ENCODE measurements at regions not wholly inside any gene's neighbourhood (a gene's known extent, or its start where the extent isn't known, plus 50 kb on each side); places are given as distances from the start of the nearest gene placed in this dataset.
"Not testable (repeated sequence)": the region's sequence is repeated elsewhere in the genome, so short reads cannot be mapped to it uniquely, and the experiment has no call there.

GRCh38 chr13:20301403-20302071 is 69.4 kb upstream of the GJB6 start:
- TF ChIP-seq CTCF (conservative IDR thresholded peaks at IDR 0.05; ENCODE audit: low read length) = no peak
- no peak for DNase-seq (ENCODE audit: low read depth)
- H3K4me3 ChIP-seq (ENCODE audit: low read length) = no peak overlapping the region

- no peak for TF ChIP-seq CTCF (conservative IDR thresholded peaks at IDR 0.05; ENCODE audit: low read length)
- H3K4me3 ChIP-seq (ENCODE audit: low read length) = no peak overlapping the region
- no peak for DNase-seq (ENCODE audit: low read depth)
Measured at GRCh38 chr13:20301015-20301402, 68.9 kb upstream of the GJB6 start.

- TF ChIP-seq CTCF (conservative IDR thresholded peaks at IDR 0.05; ENCODE audit: low read length) = no peak
Measured at GRCh38 chr13:20297181-20297580, 65.1 kb upstream of the GJB6 start.

GRCh38 chr13:20295956-20296355 is 63.8 kb upstream of the GJB6 start:
- no peak for TF ChIP-seq CTCF (conservative IDR thresholded peaks at IDR 0.05; ENCODE audit: low read length)
- no peak for DNase-seq (ENCODE audit: low read depth)
- no peak overlapping the region for H3K4me3 ChIP-seq (ENCODE audit: low read length)

More at GRCh38 chr13:20297181-20297580, 65.1 kb upstream of the GJB6 start:
- DNase-seq (ENCODE audit: low read depth) = no peak
- no peak overlapping the region for H3K4me3 ChIP-seq (ENCODE audit: low read length)

- no peak for DNase-seq (ENCODE audit: low read depth)
- H3K4me3 ChIP-seq (ENCODE audit: low read length) = no peak overlapping the region
- TF ChIP-seq CTCF (conservative IDR thresholded peaks at IDR 0.05; ENCODE audit: low read length) = 0 out of 2 replicates have a peak, but pooled peaks have one; percentile 5
Measured at GRCh38 chr13:20294497-20294896, 62.4 kb upstream of the GJB6 start.

GRCh38 chr13:20292301-20292700 is 60.2 kb upstream of the GJB6 start:
- DNase-seq (ENCODE audit: low read depth); H3K4me3 ChIP-seq (ENCODE audit: low read length): not testable (repeated sequence)

- DNase-seq (ENCODE audit: low read depth) = no peak
- H3K4me3 ChIP-seq (ENCODE audit: low read length) = no peak overlapping the region
- TF ChIP-seq CTCF (conservative IDR thresholded peaks at IDR 0.05; ENCODE audit: low read length) = no peak
Measured at GRCh38 chr13:20291675-20292074, 59.6 kb upstream of the GJB6 start.
